ENCODE measurements at regions not wholly inside any gene's neighbourhood (a gene's known extent, or its start where the extent isn't known, plus 50 kb on each side); places are given as distances from the start of the nearest gene placed in this dataset.

DNA sequence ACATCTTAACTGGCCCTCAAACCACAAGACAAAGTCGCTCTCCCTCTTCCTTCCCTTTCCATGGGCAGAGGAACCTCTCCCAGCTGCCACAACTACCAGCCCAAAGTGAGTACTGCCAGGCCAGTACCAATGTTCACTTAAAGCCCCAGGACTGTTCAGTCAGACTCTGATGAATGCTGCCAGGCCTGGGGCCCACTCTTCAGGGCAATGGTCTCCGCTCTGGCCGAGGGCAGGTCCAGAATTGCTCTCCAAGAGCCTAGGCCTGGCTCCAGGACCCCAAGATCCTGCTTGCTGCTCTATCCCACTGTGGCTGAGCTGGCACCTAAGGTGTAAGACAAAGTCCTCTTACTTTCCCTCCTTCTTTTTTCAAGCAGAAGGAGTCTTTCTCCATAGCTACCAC is 790.9 kb downstream of the KLHL13 start:
- no peak for DNase-seq (ENCODE audit: extremely low read depth in 1 of 11, low read depth in 9 of 11, low spot score in 4 of 11)

- no peak for DNase-seq (ENCODE audit: extremely low read depth in 1 of 11, low read depth in 9 of 11, low spot score in 4 of 11)
Measured at GRCh38 chrX:117305168-117305766, 811.3 kb downstream of the KLHL13 start.

DNA sequence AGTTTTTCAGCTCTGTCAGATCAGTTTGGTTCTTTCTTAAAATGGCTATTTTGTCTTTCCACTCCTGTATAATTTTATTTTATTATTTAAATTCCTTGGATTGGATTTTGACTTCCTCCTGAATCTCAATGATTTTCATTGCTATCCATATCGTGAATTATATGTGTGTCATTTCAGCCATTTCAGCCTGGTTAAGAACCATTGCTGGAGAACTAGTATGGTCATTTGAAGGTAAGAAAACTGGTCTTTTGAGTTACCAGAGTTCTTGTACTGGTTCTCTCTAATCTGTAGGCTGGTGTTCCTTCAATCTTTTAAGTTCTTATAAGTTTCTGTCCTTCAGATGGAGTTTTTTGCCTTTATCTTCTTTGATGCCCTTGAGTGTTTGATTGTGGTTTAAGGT is 815.5 kb downstream of the KLHL13 start:
- no peak for DNase-seq (ENCODE audit: extremely low read depth in 1 of 11, low read depth in 9 of 11, low spot score in 4 of 11)

GRCh38 chrX:117291760-117292159 is 824.9 kb downstream of the KLHL13 start:
- no peak for DNase-seq (ENCODE audit: extremely low read depth in 1 of 11, low read depth in 9 of 11, low spot score in 4 of 11)

GRCh38 chrX:117274965-117275364 is 812.2 kb upstream of the CT83 start:
- DNase-seq (ENCODE audit: extremely low read depth in 1 of 11, low read depth in 9 of 11, low spot score in 4 of 11), result no peak

Measured in renal cortex interstitium (tissue), 11 donors.